ENCODE measurements at regions not wholly inside any gene's neighbourhood (a gene's known extent, or its start where the extent isn't known, plus 50 kb on each side); places are given as distances from the start of the nearest gene placed in this dataset.
"Not testable (repeated sequence)": the region's sequence is repeated elsewhere in the genome, so short reads cannot be mapped to it uniquely, and the experiment has no call there.

GRCh38 chr12:87671757-87672156, 357.4 kb downstream of the C12orf50 start:
- DNase-seq: no peak

- DNase-seq: no peak
Measured at GRCh38 chr12:87670448-87670847, 358.8 kb downstream of the C12orf50 start.

GRCh38 chr12:87667378-87667777, 361.8 kb downstream of the C12orf50 start:
- no peak for DNase-seq

GRCh38 chr12:87661786-87662377, 367.3 kb downstream of the C12orf50 start:
- no peak for DNase-seq

DNA sequence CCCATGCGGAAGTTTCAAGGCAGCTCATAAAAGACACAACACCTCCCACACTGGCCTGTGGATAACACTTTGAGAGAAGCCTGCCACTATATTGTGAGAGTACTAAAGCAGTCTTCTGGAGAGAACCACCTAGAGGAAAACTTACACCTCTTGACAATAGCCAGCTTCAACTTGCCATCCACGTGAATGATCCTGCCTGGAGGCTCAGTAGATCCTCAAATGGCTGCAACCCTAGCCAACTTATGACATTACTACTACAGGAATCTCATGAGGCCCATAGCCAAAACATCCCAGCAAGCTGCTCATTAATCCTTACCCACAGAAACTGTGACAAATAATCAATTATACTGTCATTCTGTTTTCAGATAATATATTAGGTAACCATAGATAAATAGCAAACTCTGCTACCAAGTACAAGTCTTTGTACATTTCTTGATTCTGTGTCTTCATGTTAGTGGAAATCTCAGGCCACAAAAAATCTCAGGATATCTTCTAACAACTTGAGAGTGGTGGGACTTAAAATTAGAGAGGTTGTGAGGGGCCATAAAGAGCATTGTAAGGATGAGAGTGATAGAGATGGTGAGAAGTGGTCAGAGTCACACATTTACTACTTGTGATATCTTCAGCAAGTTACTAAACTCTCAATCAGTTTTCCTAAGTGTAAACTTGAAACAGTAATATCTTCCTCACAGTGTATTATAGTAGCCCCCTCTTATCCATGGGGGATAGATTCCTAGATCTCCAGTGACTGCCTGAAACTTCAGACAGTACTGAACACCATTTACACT, 368.0 kb downstream of the C12orf50 start:
- no peak for DNase-seq

- no peak for DNase-seq
Measured at GRCh38 chr12:87660291-87660690, 368.9 kb downstream of the C12orf50 start.

DNA sequence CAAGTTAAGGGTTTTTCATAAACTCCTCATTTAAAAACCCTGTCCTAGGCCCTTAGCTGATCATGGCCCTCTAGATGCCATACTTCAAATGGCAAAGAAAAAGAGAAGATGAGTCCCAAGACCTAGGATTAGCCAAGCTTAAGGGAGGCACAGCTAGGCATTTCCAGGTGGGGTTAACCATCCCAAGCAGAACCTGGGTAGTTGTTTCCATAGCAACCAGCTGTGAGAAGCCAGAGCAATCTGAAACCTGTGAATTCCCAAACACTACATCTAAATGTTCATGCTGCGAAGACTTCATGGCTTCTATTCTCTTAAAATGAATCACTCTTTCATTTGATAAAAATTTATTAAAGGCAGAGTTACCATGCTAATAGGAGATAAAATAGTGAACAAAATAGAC, 372.9 kb downstream of the C12orf50 start:
- no peak for DNase-seq

DNA sequence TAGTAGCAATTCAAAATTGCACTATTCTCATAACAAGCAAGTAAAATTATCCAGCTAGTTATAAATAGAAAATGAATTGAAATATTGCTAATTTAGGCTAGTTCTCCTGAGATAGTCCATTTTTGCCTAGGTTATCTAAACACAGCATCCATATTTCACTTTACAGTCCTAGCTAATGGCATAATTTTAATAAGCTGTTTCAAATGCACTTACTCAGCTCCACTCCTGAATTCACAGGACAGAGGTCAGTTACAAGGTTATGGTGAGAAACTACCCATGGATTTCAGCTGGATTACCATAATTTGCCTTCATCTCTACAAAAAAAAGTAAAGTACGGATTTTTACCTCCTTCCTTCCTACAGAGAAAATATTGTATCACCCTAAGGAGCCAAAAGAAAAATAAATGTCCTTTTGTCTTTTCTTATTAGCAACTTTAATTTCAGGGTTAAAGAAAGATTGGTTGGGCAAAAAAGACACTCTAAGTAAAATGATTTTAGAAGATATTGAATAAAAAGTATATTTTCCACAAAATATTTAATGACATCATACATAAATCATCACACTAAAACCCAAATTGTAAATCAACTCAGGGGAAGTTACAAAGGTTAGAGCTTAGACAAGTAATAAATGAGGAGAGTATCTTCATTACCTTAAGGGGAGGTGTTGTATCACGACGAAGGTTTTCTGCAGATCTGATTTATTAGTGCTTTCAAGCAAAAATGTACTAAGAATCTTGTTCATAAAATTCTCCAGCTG, 377.4 kb downstream of the C12orf50 start:
- DNase-seq: no peak

DNA sequence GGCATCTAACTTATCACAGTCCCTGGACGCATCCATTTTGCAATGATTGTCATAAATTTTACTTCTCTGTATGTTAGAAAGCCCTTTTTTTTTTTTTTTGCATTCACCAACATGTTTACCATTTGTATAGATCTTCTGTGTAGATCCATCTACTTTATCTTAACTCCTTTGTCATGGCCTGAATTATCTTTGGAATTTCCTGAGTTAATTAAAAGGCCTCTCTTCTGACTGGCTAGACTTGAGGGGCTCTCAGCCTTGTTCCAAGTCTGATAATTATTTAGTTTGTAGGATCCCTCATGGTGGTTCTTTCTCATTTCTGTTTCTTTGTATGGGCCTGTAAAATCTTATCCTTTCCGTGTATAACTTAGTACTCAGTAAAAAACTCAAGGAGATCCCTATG, 387.0 kb downstream of the C12orf50 start:
- no peak for DNase-seq

DNA sequence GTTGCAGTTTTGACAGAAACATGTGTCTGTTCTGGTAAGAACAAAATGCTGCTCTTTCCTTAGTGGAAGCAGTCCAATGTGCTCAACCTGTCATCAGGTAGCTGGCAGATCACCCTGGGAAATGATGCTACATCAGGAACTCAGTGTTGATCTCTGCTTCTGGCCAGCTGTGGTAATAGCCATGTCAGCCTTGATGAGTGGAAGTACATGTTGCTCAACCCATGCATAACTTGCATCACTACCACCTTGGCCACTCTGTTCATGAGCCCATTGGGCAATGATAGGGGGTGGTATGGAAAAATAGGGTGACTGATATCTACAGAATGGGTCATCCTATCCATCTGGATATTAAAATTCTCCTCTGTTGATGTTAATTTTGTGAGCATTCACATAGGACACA, 411.0 kb downstream of the C12orf50 start:
- no peak for DNase-seq

- DNase-seq: no peak
Measured at GRCh38 chr12:87612996-87613395, 416.2 kb downstream of the C12orf50 start.

GRCh38 chr12:87608321-87608720, 420.9 kb downstream of the C12orf50 start:
- DNase-seq: no peak

DNA sequence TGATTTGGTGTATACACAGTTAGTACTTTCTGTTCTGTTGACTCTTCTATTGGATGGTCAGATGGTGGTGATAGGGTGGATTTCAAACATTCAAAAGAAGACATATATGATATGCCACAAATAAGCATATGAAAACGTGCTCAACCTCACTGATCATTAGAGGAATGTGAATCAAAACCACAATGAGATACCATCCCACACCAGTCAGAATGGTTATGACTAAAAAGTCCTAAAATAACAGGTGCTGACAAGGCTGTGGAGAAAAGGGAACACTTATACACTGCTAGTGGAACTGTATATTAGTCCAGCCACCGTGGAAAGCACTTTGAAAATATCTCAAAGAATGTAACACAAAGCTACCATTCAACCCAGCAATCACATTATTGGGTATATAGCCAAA, 425.5 kb downstream of the C12orf50 start:
- DNase-seq: no peak

GRCh38 chr12:87599459-87599858, 429.7 kb downstream of the C12orf50 start:
- DNase-seq: no peak

GRCh38 chr12:87597114-87597513, 432.1 kb downstream of the C12orf50 start:
- DNase-seq: no peak

DNA sequence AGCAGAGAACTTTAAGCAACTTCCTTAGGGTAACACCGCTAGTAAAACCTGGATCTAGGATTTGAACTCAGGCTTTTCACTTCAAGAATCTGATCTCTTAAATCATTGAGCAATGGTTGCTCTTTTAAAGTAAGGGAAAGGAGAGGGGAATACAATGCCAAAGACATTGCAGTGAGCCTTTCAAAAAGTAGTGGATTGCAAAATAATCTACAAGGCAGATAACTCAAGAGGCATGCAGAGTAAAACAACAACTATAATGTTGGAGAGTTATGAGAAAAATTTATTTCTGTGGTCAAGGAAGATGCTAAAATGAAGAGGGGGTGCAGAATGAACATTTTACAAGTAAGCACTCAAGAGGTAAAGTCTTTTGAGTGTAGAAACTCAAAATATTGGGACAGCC, 432.6 kb downstream of the C12orf50 start:
- no peak for DNase-seq

GRCh38 chr12:87596134-87596533, 433.1 kb downstream of the C12orf50 start:
- no peak for DNase-seq

GRCh38 chr12:87585882-87586557, 443.2 kb downstream of the C12orf50 start:
- no peak for DNase-seq

DNA sequence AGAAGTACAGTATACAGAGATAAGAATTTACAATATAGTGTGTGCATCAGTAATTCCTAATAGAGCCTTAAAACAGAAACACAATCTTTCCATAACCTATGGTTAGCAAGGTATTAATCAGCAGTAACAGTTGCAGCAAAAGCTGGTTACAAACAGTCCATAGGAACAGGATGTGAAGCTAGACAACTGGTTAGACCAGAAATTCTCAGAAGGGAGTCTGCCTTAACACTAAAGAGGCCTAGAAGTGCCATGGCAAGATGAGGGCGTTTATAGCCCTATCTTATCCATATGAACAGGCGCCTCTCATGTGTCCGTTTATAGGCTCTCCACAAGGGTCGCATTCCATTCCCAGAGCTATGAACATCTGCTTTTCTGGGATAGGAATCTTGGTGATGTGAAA, 450.1 kb downstream of the C12orf50 start:
- DNase-seq: not testable (repeated sequence)

- DNase-seq: no peak
Measured at GRCh38 chr12:87575906-87576305, 453.3 kb downstream of the C12orf50 start.

GRCh38 chr12:87566918-87567317, 462.3 kb downstream of the C12orf50 start:
- DNase-seq: not testable (repeated sequence)

DNA sequence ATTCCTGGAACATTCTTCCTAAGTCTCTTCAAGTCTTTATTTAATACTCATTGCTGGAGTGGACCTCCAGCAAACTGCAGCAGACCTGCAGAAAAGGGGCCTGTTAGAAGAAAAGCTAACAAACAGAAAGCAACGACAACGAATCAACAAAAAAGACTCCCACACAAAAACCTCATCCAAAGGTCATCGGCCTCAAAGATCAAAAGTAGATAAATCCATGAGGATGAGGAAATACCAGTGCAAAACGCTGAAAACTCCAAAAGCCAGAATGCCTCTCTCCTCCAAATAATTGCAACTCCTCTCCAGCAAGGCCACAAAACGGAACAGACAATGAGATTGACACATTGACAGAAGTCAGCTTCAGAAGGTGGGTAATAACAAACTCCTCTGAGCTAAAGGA, 472.2 kb downstream of the C12orf50 start:
- no peak for DNase-seq

DNA sequence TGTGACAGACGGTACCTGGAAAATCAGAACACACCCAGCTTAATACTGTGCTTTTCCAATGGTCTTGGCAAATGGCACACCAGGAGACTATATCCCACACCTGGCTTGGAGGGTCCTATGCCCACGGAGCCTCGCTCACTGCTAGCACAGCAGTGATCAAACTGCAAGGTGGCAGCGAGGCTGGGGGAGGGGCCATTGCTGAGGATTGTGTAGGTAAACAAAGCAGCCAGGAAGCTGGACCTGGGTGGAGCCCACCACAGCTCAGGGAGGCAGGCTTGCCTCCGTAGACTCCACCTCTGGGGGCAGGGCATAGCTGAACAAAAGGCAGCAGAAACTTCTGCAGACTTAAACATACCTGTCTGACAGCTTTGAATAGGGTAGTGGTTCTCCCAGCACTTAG, 498.0 kb downstream of the C12orf50 start:
- not testable (repeated sequence) for DNase-seq
